GM12891 (cell line): ENCODE measurements at regions not wholly inside any gene's neighbourhood (a gene's known extent, or its start where the extent isn't known, plus 50 kb on each side); places are given as distances from the start of the nearest gene placed in this dataset.

Source experiments
- DNase-seq: peaks from one replicate; pipeline ENCODE4 v3.0.0; 2011; ENCODE audit warnings: low spot score; ENCODE audit not compliant: insufficient read length
- FAIRE-seq: peaks from 2 replicates; lab custom pipeline; 2011; peaks lifted over from hg19 to GRCh38; lab: Jason Lieb, UNC
- PAX5 ChIP-seq: IDR thresholded peaks from 2 replicates; pipeline ENCODE4 v1.6.1; 2011; ENCODE audit warnings: low read length, moderate library complexity, mild to moderate bottlenecking; ENCODE audit not compliant: insufficient read depth, severe bottlenecking
- POLR2A ChIP-seq: IDR thresholded peaks from 2 replicates; pipeline ENCODE4 v1.6.1; 2011; ENCODE audit warnings: low read depth, low read length, control low read depth
- POLR2AphosphoS5 ChIP-seq: IDR thresholded peaks from 2 replicates; pipeline ENCODE4 v1.6.1; 2011; ENCODE audit warnings: low read depth, low read length, control low read depth
- POU2F2 ChIP-seq: IDR thresholded peaks from 2 replicates; pipeline ENCODE4 v1.6.1; 2011; ENCODE audit warnings: low read depth, mild to moderate bottlenecking, control low read depth, low read length, moderate library complexity
- SPI1 ChIP-seq: IDR thresholded peaks from 2 replicates; pipeline ENCODE4 v1.6.1; 2011; ENCODE audit warnings: low read depth, low read length, control low read depth
- TAF1 ChIP-seq: IDR thresholded peaks from 2 replicates; pipeline ENCODE4 v1.6.1; 2011; ENCODE audit warnings: low read depth, low read length, control low read depth

DNA sequence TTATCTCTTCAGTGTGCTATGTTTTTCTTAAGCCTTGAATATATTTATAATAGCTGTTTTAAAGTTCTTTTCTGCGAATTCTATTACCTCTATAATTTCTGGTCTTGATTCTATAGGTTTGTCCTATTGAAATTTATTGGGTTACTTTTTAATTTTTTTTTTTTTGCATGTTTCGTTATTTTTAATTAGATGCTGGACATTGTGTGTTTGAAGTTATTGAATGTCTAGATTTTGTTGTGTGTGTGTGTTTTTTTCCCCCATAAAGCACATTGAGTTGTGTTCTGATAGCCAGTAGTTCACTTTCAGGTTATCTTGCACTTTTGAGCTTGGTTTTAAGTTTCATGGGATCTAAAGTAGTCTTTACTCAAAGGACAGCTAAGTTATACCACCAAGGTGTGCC, 394.9 kb downstream of the RPS24 start:
- FAIRE-seq, result no peak
- no peak for TF ChIP-seq SPI1
- no peak for TF ChIP-seq TAF1
- no peak for TF ChIP-seq PAX5
- TF ChIP-seq POLR2AphosphoS5, result no peak
- TF ChIP-seq POU2F2, result no peak
- no peak for TF ChIP-seq POLR2A
- DNase-seq, result no peak

DNA sequence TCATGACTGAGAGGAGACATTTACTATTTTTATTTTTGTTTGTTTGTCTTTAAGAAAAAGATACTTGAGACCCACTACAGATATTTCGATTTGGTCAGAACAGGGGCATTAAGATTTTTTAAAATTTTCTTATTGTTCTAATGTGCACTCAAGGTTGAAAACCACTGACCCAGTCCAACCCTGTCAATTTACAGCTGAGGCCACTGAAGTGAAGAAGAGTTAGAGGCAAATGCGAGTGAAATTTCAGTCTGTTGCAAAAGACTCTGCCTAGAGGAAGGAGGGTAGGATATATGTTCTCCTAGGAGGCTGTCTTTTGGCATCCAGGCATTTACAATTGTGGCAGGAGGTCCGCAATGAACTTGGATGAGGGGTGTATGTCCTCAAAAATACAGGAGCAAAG, 396.3 kb downstream of the RPS24 start:
- TF ChIP-seq SPI1 (no peak), PAX5 (no peak), POLR2A (no peak), TAF1 (no peak), POLR2AphosphoS5 (no peak), POU2F2 (no peak)
- FAIRE-seq (no peak), DNase-seq (no peak)

DNA sequence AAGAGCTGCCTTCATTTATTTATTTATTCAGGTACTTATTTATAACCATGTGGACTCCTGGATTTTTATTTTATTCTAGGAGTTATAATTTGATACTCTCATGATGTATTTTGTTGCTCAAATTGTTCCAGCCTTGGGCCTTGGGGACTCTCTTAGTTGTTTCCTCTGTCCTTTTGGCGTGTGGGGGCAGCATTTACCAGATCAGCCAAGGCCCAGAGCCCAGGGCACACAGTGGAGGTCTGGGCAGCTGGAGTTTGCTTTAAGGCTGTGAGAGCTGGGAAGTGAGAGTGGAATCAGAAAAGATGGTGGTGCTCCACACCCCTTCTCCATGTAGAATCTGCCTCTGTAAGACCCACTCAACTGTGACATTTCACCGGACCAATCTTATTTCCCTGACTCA, 398.9 kb downstream of the RPS24 start:
- TF ChIP-seq SPI1 (no peak), TAF1 (no peak), POU2F2 (no peak), POLR2A (no peak), POLR2AphosphoS5 (no peak), PAX5 (no peak)
- FAIRE-seq (no peak), DNase-seq (no peak)

GRCh38 chr10:78433076-78433595, 399.5 kb downstream of the RPS24 start:
- FAIRE-seq (no peak), DNase-seq (no peak)

GRCh38 chr10:78433766-78434535, 400.3 kb downstream of the RPS24 start:
- no peak for DNase-seq
- TF ChIP-seq POLR2A (no peak), POU2F2 (no peak), POLR2AphosphoS5 (no peak), PAX5 (no peak), TAF1 (no peak), SPI1 (no peak)

More at GRCh38 chr10:78433076-78433595, 399.5 kb downstream of the RPS24 start:
- TF ChIP-seq TAF1 (no peak), POLR2A (no peak), POU2F2 (no peak), SPI1 (no peak), PAX5 (no peak), POLR2AphosphoS5 (no peak)

DNA sequence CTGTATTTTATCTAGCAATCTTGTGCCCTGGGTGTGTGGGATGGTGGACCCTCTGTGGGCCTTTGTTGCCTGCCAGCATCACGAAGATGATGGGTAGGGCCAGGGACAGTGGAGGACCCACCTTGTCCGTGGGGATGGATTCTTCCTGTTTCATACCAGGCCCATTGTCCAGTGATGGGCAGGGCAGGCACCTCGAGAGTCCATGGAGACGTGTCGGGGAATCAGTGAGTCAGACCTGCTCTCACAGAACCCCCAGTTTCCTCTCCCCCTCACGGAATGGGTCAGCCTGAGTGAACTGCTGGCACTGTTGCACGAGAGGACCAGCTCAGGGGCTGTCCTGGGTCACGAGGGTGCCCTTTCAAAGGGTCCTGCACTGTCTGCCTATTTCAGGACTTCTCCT, 401.2 kb downstream of the RPS24 start:
- FAIRE-seq, result no peak
- no peak for TF ChIP-seq TAF1
- TF ChIP-seq POLR2A, result no peak
- no peak for TF ChIP-seq SPI1
- TF ChIP-seq POLR2AphosphoS5, result no peak
- no peak for TF ChIP-seq PAX5
- no peak for TF ChIP-seq POU2F2
- DNase-seq, result no peak

More at GRCh38 chr10:78433766-78434535, 400.3 kb downstream of the RPS24 start:
- no peak for FAIRE-seq

- TF ChIP-seq TAF1 (no peak), POLR2AphosphoS5 (no peak), SPI1 (no peak)
- no peak for DNase-seq
- no peak for FAIRE-seq
Measured at GRCh38 chr10:78435484-78436221, 402.0 kb downstream of the RPS24 start.

DNA sequence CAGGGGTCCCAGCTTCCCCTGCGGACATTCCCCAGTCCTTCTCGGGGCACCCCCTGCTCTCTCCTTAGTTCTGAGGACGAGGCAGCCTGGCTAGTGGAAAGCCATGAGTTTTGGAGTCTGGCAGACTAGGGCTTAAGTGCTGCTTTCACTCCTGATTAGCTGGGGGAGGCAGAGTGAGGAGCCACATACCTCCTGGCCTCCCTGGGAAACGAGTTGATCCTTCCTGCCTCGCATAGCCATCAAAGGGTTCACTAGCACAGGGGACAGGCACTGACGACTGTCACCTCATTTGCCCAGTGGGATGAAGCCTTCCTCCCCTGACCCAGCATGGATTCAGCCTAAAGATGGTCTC, 402.5 kb downstream of the RPS24 start:
- DNase-seq (no peak), FAIRE-seq (no peak)
- TF ChIP-seq PAX5 (no peak), SPI1 (no peak), POLR2AphosphoS5 (no peak), POU2F2 (no peak), POLR2A (no peak), TAF1 (no peak)

DNA sequence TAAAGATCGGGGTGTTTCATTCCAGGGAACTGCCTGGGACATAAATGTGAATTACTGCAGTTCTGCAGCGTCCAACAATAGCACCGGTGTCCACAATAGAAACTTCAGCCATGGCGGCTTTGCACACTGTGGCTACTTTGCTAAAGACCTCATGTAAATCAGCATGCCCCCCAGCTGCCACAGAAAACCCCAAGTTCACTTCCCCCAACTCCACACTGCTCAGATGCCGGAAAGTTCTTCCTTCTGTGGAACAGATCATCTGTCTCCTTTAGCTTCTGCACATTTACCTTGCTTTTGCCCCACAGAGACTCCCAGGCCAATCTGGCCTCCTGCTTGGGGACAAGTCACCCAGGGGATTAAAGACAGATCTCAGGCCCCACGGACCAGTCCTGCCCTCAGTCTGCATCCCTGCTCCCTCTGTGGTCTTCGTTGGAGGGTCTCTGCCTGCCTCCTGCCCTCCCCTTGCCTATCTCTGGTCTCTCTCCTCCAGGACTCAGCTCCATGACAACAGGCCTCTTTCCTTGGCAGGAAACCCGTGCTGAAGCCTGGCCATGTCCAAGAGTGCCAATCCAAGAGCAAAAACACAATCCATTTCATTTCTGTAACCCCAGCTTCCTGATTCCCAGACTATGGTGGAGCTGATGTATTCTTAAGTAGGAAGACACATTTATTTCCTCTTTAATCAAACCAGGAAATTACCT, 403.2 kb downstream of the RPS24 start:
- FAIRE-seq, result no peak
- TF ChIP-seq POU2F2 (no peak), PAX5 (no peak), TAF1 (no peak), SPI1 (no peak), POLR2AphosphoS5 (no peak), POLR2A (no peak)

More for the DNA sequence above, 403.2 kb downstream of the RPS24 start:
- no peak for DNase-seq
